Activated CD8-positive, alpha-beta T cell treated with anti-CD3 and anti-CD28 coated beads, Interleukin-2, amount 10 ng/mL, durations not matched to agents 7 days and 5 days (primary cell): ENCODE measurements at regions not wholly inside any gene's neighbourhood (a gene's known extent, or its start where the extent isn't known, plus 50 kb on each side); places are given as distances from the start of the nearest gene placed in this dataset.
"Not testable (repeated sequence)": the region's sequence is repeated elsewhere in the genome, so short reads cannot be mapped to it uniquely, and the experiment has no call there.

ENCODE experiments used
- ATAC-seq: fragments of 150-1000 bp; cut with Tn5 transposase; one replicate; pipeline ENCODE4 v1.10.0; 2021; ENCODE audit warnings: moderate library complexity
- CTCF ChIA-PET: fragments of 350-600 bp; sonication (Branson Sonifier 250); formaldehyde crosslinking; loops from one replicate; lab custom pipeline; 2021; ENCODE audit warnings: antibody characterized with exemption; lab: Charles Lee
- POLR2A ChIA-PET: fragments of 350-600 bp; sonication (Branson Sonifier 250); formaldehyde crosslinking; loops from one replicate; lab custom pipeline; 2021; ENCODE audit warnings: antibody characterized with exemption; lab: Charles Lee
- DNase-seq: peaks from one replicate; pipeline ENCODE4 v3.0.0-alpha.2; 2020
- H3K27ac Mint-ChIP-seq: one replicate; pipeline ENCODE4 v1.8.0; 2021; ENCODE audit warnings: mild to moderate bottlenecking, mixed read lengths
- H3K27me3 Mint-ChIP-seq: one replicate; pipeline ENCODE4 v1.8.0; 2021; ENCODE audit warnings: low read depth, mixed read lengths
- H3K36me3 Mint-ChIP-seq: one replicate; pipeline ENCODE4 v1.8.0; 2021; ENCODE audit warnings: low read depth, mixed read lengths
- H3K4me1 Mint-ChIP-seq: one replicate; pipeline ENCODE4 v1.8.0; 2021; ENCODE audit warnings: low read depth, mixed read lengths
- H3K4me3 Mint-ChIP-seq: one replicate; pipeline ENCODE4 v1.8.0; 2021; ENCODE audit warnings: mild to moderate bottlenecking, mixed read lengths
- H3K9me3 Mint-ChIP-seq: one replicate; pipeline ENCODE4 v1.8.0; 2022; ENCODE audit warnings: mixed read lengths; ENCODE audit not compliant: insufficient read depth

- no peaks in the 10 kb centered on the region for H3K9me3 Mint-ChIP-seq
- no peak overlapping the region for H3K27ac Mint-ChIP-seq
- no peaks in the 10 kb centered on the region for H3K36me3 Mint-ChIP-seq
- ATAC-seq: no peak
- CTCF ChIA-PET: interaction anchor here (1.4 to 4.9 kb wide), 3 partner anchors 7 to 37 kb away, joined by 5 to 30 read pairs (median 10); no protein-coding TSS in a partner anchor
- POLR2A ChIA-PET: no interaction called here
- peaks cover 2% of the 10 kb centered on the region for H3K4me1 Mint-ChIP-seq
- H3K27me3 Mint-ChIP-seq: peaks cover 14% of the 10 kb centered on the region
- H3K4me3 Mint-ChIP-seq: no peak overlapping the region
- no peak for DNase-seq
These were observed 113.4 kb upstream of the TRIM2 start for GRCh38 chr4:153090670-153091385.

- ChIA-PET POLR2A (no interaction called here), CTCF (interaction anchor here (8.1 kb wide), 1 partner anchor 9 kb away, joined by 79 read pairs; no protein-coding TSS in a partner anchor)
- DNase-seq (no peak), ATAC-seq (no peak)
- Mint-ChIP-seq H3K4me3 (no peak overlapping the region), H3K27ac (no peak overlapping the region), H3K36me3 (no peaks in the 10 kb centered on the region), H3K27me3 (peaks cover 12% of the 10 kb centered on the region), H3K4me1 (peaks cover 1% of the 10 kb centered on the region), H3K9me3 (no peaks in the 10 kb centered on the region)
These were observed 110.8 kb upstream of the TRIM2 start for GRCh38 chr4:153093396-153093795.

- CTCF ChIA-PET: interaction anchor here (8.1 kb wide), 1 partner anchor 9 kb away, joined by 79 read pairs; no protein-coding TSS in a partner anchor
- Mint-ChIP-seq H3K4me3 (no peak overlapping the region), H3K27ac (no peak overlapping the region), H3K4me1 (peaks cover 1% of the 10 kb centered on the region), H3K9me3 (no peaks in the 10 kb centered on the region), H3K27me3 (peaks cover 10% of the 10 kb centered on the region), H3K36me3 (no peaks in the 10 kb centered on the region)
- ATAC-seq (no peak), DNase-seq (no peak)
- POLR2A ChIA-PET: no interaction called here
These were observed 110.4 kb upstream of the TRIM2 start for GRCh38 chr4:153093802-153094201.

- H3K4me1 Mint-ChIP-seq: peaks cover 1% of the 10 kb centered on the region
- ChIA-PET POLR2A (no interaction called here), CTCF (interaction anchor here (0.6 to 8.1 kb wide), 2 partner anchors 10 to 20 kb away, joined by 3 to 79 read pairs; no protein-coding TSS in a partner anchor)
- no peak overlapping the region for H3K4me3 Mint-ChIP-seq
- no peaks in the 10 kb centered on the region for H3K36me3 Mint-ChIP-seq
- peaks cover 11% of the 10 kb centered on the region for H3K27me3 Mint-ChIP-seq
- no peaks in the 10 kb centered on the region for H3K9me3 Mint-ChIP-seq
- ATAC-seq (no peak), DNase-seq (no peak)
- H3K27ac Mint-ChIP-seq: no peak overlapping the region
These were observed 109.8 kb upstream of the TRIM2 start for GRCh38 chr4:153094435-153094834.

GRCh38 chr4:153095448-153096204 lies 108.6 kb upstream of the TRIM2 start:
- DNase-seq (no peak), ATAC-seq (no peak)
- no peaks in the 10 kb centered on the region for H3K9me3 Mint-ChIP-seq
- ChIA-PET CTCF (interaction anchor here (1.2 to 8.1 kb wide), 3 partner anchors 11 to 60 kb away, joined by 4 to 79 read pairs (median 16); no protein-coding TSS in a partner anchor), POLR2A (interaction anchor here (0.6 kb wide), 1 partner anchor 21 kb away, joined by 4 read pairs; no protein-coding TSS in a partner anchor)
- H3K4me1 Mint-ChIP-seq: peaks cover 1% of the 10 kb centered on the region
- H3K27ac Mint-ChIP-seq: no peak overlapping the region
- peaks cover 17% of the 10 kb centered on the region for H3K27me3 Mint-ChIP-seq
- H3K36me3 Mint-ChIP-seq: no peaks in the 10 kb centered on the region
- no peak overlapping the region for H3K4me3 Mint-ChIP-seq

GRCh38 chr4:153096344-153096743 lies 107.9 kb upstream of the TRIM2 start:
- CTCF ChIA-PET: interaction anchor here (1.2 to 8.1 kb wide), 4 partner anchors 12 to 60 kb away, joined by 4 to 79 read pairs (median 10); no protein-coding TSS in a partner anchor
- Mint-ChIP-seq H3K4me3 (no peak overlapping the region), H3K4me1 (no peaks in the 10 kb centered on the region), H3K9me3 (no peaks in the 10 kb centered on the region), H3K27ac (no peak overlapping the region), H3K27me3 (peaks cover 20% of the 10 kb centered on the region), H3K36me3 (no peaks in the 10 kb centered on the region)
- POLR2A ChIA-PET: interaction anchor here (0.6 to 0.8 kb wide), 2 partner anchors 11 to 20 kb away, joined by 3 to 4 read pairs; no protein-coding TSS in a partner anchor
- DNase-seq (no peak), ATAC-seq (no peak)

GRCh38 chr4:153098427-153098826 lies 105.8 kb upstream of the TRIM2 start:
- DNase-seq (no peak), ATAC-seq (no peak)
- H3K9me3 Mint-ChIP-seq: no peaks in the 10 kb centered on the region
- no peak overlapping the region for H3K4me3 Mint-ChIP-seq
- POLR2A ChIA-PET: no interaction called here
- no peaks in the 10 kb centered on the region for H3K4me1 Mint-ChIP-seq
- peaks cover 1% of the 10 kb centered on the region for H3K36me3 Mint-ChIP-seq
- CTCF ChIA-PET: interaction anchor here (3.0 to 8.1 kb wide), 2 partner anchors 14 to 29 kb away, joined by 16 to 79 read pairs; no protein-coding TSS in a partner anchor
- H3K27ac Mint-ChIP-seq: no peak overlapping the region
- peaks cover 39% of the 10 kb centered on the region for H3K27me3 Mint-ChIP-seq

- Mint-ChIP-seq H3K27ac (no peak overlapping the region), H3K9me3 (no peaks in the 10 kb centered on the region), H3K27me3 (peaks cover 45% of the 10 kb centered on the region), H3K4me3 (no peak overlapping the region), H3K36me3 (peaks cover 1% of the 10 kb centered on the region), H3K4me1 (peaks cover 4% of the 10 kb centered on the region)
- DNase-seq (no peak), ATAC-seq (no peak)
- ChIA-PET POLR2A (no interaction called here), CTCF (interaction anchor here (0.7 to 8.1 kb wide), 3 partner anchors 12 to 28 kb away, joined by 3 to 79 read pairs (median 6); no protein-coding TSS in a partner anchor)
These were observed 104.7 kb upstream of the TRIM2 start for GRCh38 chr4:153099391-153100140.

- H3K4me1 Mint-ChIP-seq, H3K27ac Mint-ChIP-seq, H3K4me3 Mint-ChIP-seq, H3K9me3 Mint-ChIP-seq, ATAC-seq, DNase-seq, POLR2A ChIA-PET: not testable (repeated sequence)
- peaks cover 10% of the 10 kb centered on the region for H3K36me3 Mint-ChIP-seq
- H3K27me3 Mint-ChIP-seq: peaks cover 75% of the 10 kb centered on the region
- CTCF ChIA-PET: interaction anchor here (1.1 to 3.5 kb wide), 6 partner anchors 21 to 328 kb away, joined by 3 to 22 read pairs (median 6); no protein-coding TSS in a partner anchor
These were observed 97.5 kb upstream of the TRIM2 start for GRCh38 chr4:153106736-153107135.

GRCh38 chr4:153107246-153107645 lies 97.0 kb upstream of the TRIM2 start:
- peaks cover 71% of the 10 kb centered on the region for H3K27me3 Mint-ChIP-seq

GRCh38 chr4:153109296-153109849 lies 94.9 kb upstream of the TRIM2 start:
- ATAC-seq (no peak), DNase-seq (no peak)
- Mint-ChIP-seq H3K36me3 (peaks cover 9% of the 10 kb centered on the region), H3K27me3 (peaks cover 52% of the 10 kb centered on the region), H3K27ac (no peak overlapping the region), H3K4me3 (no peak overlapping the region), H3K4me1 (peaks cover 5% of the 10 kb centered on the region), H3K9me3 (no peaks in the 10 kb centered on the region)
- POLR2A ChIA-PET: no interaction called here
- CTCF ChIA-PET: interaction anchor here (9.0 kb wide), 1 partner anchor 18 kb away, joined by 108 read pairs; no protein-coding TSS in a partner anchor

More at GRCh38 chr4:153107246-153107645, 97.0 kb upstream of the TRIM2 start:
- H3K4me3 Mint-ChIP-seq: no peak overlapping the region
- peaks cover 7% of the 10 kb centered on the region for H3K4me1 Mint-ChIP-seq
- no peaks in the 10 kb centered on the region for H3K9me3 Mint-ChIP-seq
- no peak overlapping the region for H3K27ac Mint-ChIP-seq
- ChIA-PET CTCF (interaction anchor here (1.1 to 3.5 kb wide), 2 partner anchors 22 to 24 kb away, joined by 3 to 22 read pairs; no protein-coding TSS in a partner anchor), POLR2A (no interaction called here)
- no peak for DNase-seq
- H3K36me3 Mint-ChIP-seq: peaks cover 10% of the 10 kb centered on the region
- no peak for ATAC-seq
